ENCODE measurements at regions not wholly inside any gene's neighbourhood (a gene's known extent, or its start where the extent isn't known, plus 50 kb on each side); places are given as distances from the start of the nearest gene placed in this dataset.

DNA sequence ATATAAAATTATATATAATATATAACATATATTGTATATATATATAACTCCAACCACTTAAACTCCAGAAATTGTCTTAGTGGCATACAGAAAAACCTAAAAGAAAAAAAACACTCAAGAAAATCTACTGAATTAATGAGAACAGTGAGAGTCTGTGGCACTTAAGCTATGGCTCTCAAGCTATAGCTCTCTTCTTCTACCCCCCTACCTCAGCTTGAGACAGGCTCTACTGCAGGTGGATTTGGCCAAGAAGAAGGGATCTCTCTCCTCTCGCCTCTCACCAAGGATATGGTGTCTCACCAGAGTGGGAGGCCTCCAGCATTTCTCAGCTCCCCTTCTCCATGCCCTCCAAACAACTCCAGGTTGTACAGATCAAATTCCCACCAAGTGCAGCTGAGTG lies 64.5 kb upstream of the DAB2 start:
- WGBS, 2 donors: 76 to 93% methylated on average over 1 of the region's 1 CpG
- H3K27me3 ChIP-seq (ENCODE audit: control insufficient read depth in 1 of 2, insufficient read depth in 2 of 2, low read length in 2 of 2): no peaks in the 10 kb centered on the region

DNA sequence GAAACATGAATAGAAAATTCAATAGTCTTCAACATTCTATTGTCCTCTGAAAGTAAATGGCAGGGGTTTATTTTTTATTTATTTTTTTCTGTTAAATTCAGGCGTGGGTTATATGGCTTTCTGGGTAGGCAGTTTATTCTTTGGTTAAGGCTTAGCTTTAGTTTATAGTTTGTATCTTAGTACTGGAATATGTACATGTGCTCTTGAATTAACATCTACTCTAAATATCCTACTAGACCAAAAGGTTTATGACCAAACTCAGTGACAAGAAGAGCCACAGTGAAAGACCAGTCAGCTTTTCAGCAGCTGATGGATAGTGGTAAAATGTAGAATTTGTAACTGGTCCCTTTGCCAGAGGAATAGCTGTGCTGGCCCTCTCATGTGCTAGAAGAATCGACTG lies 62.0 kb upstream of the DAB2 start:
- no peak overlapping the region for H3K4me3 ChIP-seq (ENCODE audit: low read depth in 1 of 2, low read length in 2 of 2)
- no peaks in the 10 kb centered on the region for H3K4me1 ChIP-seq (ENCODE audit: control insufficient read depth in 2 of 2, insufficient read depth in 2 of 2, low read length in 1 of 2)
- H3K36me3 ChIP-seq (ENCODE audit: control insufficient read depth in 2 of 2, insufficient read depth in 2 of 2, low read length in 1 of 2): no peaks in the 10 kb centered on the region
- H3K9me3 ChIP-seq (ENCODE audit: control insufficient read depth in 2 of 2, insufficient read depth in 1 of 2, low read depth in 1 of 2, low read length in 1 of 2): no peaks in the 10 kb centered on the region
- no peak overlapping the region for H3K27ac ChIP-seq (ENCODE audit: low read depth in 2 of 2, low read length in 1 of 2)
- no peaks in the 10 kb centered on the region for H3K27me3 ChIP-seq (ENCODE audit: control insufficient read depth in 1 of 2, insufficient read depth in 2 of 2, low read length in 2 of 2)
- 77 to 82% methylated on average over 2 of the region's 2 CpGs for WGBS, 2 donors

More for the DNA sequence above, 64.5 kb upstream of the DAB2 start:
- Histone ChIP-seq H3K9me3 (ENCODE audit: control insufficient read depth in 2 of 2, insufficient read depth in 1 of 2, low read depth in 1 of 2, low read length in 1 of 2) (no peaks in the 10 kb centered on the region), H3K36me3 (ENCODE audit: control insufficient read depth in 2 of 2, insufficient read depth in 2 of 2, low read length in 1 of 2) (no peaks in the 10 kb centered on the region), H3K4me3 (ENCODE audit: low read depth in 1 of 2, low read length in 2 of 2) (no peak overlapping the region), H3K4me1 (ENCODE audit: control insufficient read depth in 2 of 2, insufficient read depth in 2 of 2, low read length in 1 of 2) (no peaks in the 10 kb centered on the region), H3K27ac (ENCODE audit: low read depth in 2 of 2, low read length in 1 of 2) (no peak overlapping the region)

DNA sequence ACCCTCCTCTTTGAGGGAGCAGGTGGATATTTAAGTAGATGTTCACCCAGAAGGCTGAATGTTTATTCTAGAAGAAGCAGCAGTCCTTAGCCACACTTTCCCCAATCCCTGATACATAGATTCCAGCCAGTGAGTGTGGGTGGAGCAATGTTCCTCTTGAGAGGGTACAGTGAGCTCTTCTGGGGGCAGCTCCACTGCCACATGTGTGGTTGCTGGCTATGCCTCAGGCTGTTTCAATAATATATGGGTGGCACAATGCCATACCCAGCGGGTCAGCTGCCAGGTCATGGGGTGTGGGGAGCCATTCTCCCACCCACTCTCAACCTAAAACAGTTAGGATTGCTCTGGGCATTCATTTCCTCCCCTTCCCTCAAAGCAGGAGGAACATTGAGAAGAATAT lies 61.6 kb upstream of the DAB2 start:
- no peak overlapping the region for H3K27ac ChIP-seq (ENCODE audit: low read depth in 2 of 2, low read length in 1 of 2)
- no peaks in the 10 kb centered on the region for H3K27me3 ChIP-seq (ENCODE audit: control insufficient read depth in 1 of 2, insufficient read depth in 2 of 2, low read length in 2 of 2)
- WGBS, 2 donors: 54 to 62% methylated on average over 1 of the region's 1 CpG
- H3K9me3 ChIP-seq (ENCODE audit: control insufficient read depth in 2 of 2, insufficient read depth in 1 of 2, low read depth in 1 of 2, low read length in 1 of 2): no peaks in the 10 kb centered on the region
- H3K4me3 ChIP-seq (ENCODE audit: low read depth in 1 of 2, low read length in 2 of 2): no peak overlapping the region
- H3K36me3 ChIP-seq (ENCODE audit: control insufficient read depth in 2 of 2, insufficient read depth in 2 of 2, low read length in 1 of 2): no peaks in the 10 kb centered on the region
- no peaks in the 10 kb centered on the region for H3K4me1 ChIP-seq (ENCODE audit: control insufficient read depth in 2 of 2, insufficient read depth in 2 of 2, low read length in 1 of 2)

DNA sequence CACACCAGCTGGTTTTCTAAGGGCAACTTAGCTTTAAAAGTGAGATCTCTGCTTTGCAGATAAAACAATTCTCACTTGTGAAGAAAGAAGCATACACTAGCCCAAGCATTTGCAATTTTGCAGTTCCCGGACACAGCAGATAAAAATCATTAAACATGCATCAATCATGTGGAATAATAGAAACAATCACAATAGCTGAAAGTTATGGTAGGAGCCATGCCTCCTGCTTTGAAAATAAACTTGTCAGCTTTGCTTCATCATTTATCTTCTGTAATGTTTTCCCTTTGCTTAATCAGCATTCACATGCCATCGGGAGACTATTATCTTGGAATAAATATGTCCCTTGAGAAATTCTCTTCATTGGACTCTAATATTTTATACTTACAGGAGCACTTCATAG lies 60.3 kb upstream of the DAB2 start:
- WGBS, 2 donors: 21 to 30% methylated on average over 2 of the region's 2 CpGs
- Histone ChIP-seq H3K36me3 (ENCODE audit: control insufficient read depth in 2 of 2, insufficient read depth in 2 of 2, low read length in 1 of 2) (no peaks in the 10 kb centered on the region), H3K9me3 (ENCODE audit: control insufficient read depth in 2 of 2, insufficient read depth in 1 of 2, low read depth in 1 of 2, low read length in 1 of 2) (no peaks in the 10 kb centered on the region), H3K27ac (ENCODE audit: low read depth in 2 of 2, low read length in 1 of 2) (no peak overlapping the region), H3K27me3 (ENCODE audit: control insufficient read depth in 1 of 2, insufficient read depth in 2 of 2, low read length in 2 of 2) (no peaks in the 10 kb centered on the region), H3K4me1 (ENCODE audit: control insufficient read depth in 2 of 2, insufficient read depth in 2 of 2, low read length in 1 of 2) (no peaks in the 10 kb centered on the region), H3K4me3 (ENCODE audit: low read depth in 1 of 2, low read length in 2 of 2) (no peak overlapping the region)

DNA sequence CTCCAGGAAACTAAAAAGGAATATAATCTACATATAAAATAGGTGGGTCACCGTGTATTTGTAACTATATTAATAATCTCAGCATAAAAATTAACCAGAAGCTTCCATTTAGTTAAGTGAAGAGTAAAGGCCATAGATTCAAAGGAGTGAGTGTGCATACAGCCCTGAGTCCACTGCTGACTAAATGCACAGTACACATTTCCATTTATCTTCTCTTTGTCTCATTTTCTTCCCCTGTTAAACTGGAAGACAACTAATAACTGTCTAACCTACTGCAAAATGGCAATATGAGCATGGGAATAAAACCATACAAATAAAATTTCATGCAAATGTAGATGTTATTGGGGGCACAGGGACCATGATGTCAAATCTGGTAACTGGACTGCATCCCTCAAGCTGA lies 59.9 kb upstream of the DAB2 start:
- no peaks in the 10 kb centered on the region for H3K36me3 ChIP-seq (ENCODE audit: control insufficient read depth in 2 of 2, insufficient read depth in 2 of 2, low read length in 1 of 2)
- no peak overlapping the region for H3K27ac ChIP-seq (ENCODE audit: low read depth in 2 of 2, low read length in 1 of 2)
- H3K9me3 ChIP-seq (ENCODE audit: control insufficient read depth in 2 of 2, insufficient read depth in 1 of 2, low read depth in 1 of 2, low read length in 1 of 2): no peaks in the 10 kb centered on the region
- H3K4me3 ChIP-seq (ENCODE audit: low read depth in 1 of 2, low read length in 2 of 2): no peak overlapping the region
- H3K4me1 ChIP-seq (ENCODE audit: control insufficient read depth in 2 of 2, insufficient read depth in 2 of 2, low read length in 1 of 2): no peaks in the 10 kb centered on the region
- no peaks in the 10 kb centered on the region for H3K27me3 ChIP-seq (ENCODE audit: control insufficient read depth in 1 of 2, insufficient read depth in 2 of 2, low read length in 2 of 2)
- 49 to 55% methylated on average over 1 of the region's 1 CpG for WGBS, 2 donors

DNA sequence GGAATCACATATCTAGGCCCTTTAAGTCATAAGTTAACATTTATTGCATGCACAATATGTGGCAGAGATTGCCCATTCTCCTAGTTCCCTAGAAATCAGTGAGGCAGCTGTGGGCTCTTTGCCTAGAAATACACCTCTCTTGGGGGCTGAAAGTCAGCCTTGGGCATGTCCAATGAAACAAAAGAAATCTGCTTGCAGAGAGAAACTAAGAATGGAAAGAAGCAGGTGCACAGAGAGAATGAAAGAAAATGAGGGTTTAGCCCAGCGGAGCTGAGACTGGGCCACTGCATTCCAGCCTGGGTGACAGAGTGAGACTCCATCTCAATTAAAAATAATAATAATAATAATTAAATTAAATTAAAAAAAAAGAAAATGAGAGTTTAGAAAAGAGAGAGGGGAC lies 57.3 kb upstream of the DAB2 start:
- Histone ChIP-seq H3K27ac (ENCODE audit: low read depth in 2 of 2, low read length in 1 of 2) (no peak overlapping the region), H3K36me3 (ENCODE audit: control insufficient read depth in 2 of 2, insufficient read depth in 2 of 2, low read length in 1 of 2) (no peaks in the 10 kb centered on the region), H3K4me1 (ENCODE audit: control insufficient read depth in 2 of 2, insufficient read depth in 2 of 2, low read length in 1 of 2) (no peaks in the 10 kb centered on the region), H3K4me3 (ENCODE audit: low read depth in 1 of 2, low read length in 2 of 2) (no peak overlapping the region), H3K9me3 (ENCODE audit: control insufficient read depth in 2 of 2, insufficient read depth in 1 of 2, low read depth in 1 of 2, low read length in 1 of 2) (no peaks in the 10 kb centered on the region), H3K27me3 (ENCODE audit: control insufficient read depth in 1 of 2, insufficient read depth in 2 of 2, low read length in 2 of 2) (no peaks in the 10 kb centered on the region)
- WGBS, 2 donors: 96 to 100% methylated on average over 1 of the region's 1 CpG

DNA sequence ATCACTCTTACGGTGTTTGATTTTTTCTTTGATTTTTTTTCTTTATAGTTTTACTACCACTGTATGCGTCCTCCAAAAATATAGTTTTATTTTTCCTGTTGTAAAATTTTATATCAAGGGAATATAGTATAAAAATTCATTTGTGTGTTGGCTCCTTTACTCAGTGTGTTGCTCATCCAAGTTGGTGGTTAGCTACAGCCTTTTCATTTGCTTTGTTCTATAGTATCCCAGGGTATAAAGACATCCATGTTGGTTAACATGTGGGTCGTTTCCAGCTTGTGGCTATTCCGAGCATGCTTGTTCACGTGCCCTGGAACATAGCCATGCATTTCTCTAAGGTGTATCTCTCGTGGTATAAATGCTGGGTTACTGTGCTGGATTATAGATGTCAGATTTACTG lies 54.8 kb upstream of the DAB2 start:
- H3K27me3 ChIP-seq (ENCODE audit: control insufficient read depth in 1 of 2, insufficient read depth in 2 of 2, low read length in 2 of 2): no peaks in the 10 kb centered on the region
- no peaks in the 10 kb centered on the region for H3K9me3 ChIP-seq (ENCODE audit: control insufficient read depth in 2 of 2, insufficient read depth in 1 of 2, low read depth in 1 of 2, low read length in 1 of 2)
- no peak overlapping the region for H3K27ac ChIP-seq (ENCODE audit: low read depth in 2 of 2, low read length in 1 of 2)
- H3K4me3 ChIP-seq (ENCODE audit: low read depth in 1 of 2, low read length in 2 of 2): no peak overlapping the region
- no peaks in the 10 kb centered on the region for H3K4me1 ChIP-seq (ENCODE audit: control insufficient read depth in 2 of 2, insufficient read depth in 2 of 2, low read length in 1 of 2)
- WGBS, 2 donors: 65 to 66% methylated on average over 6 of the region's 6 CpGs
- no peaks in the 10 kb centered on the region for H3K36me3 ChIP-seq (ENCODE audit: control insufficient read depth in 2 of 2, insufficient read depth in 2 of 2, low read length in 1 of 2)

DNA sequence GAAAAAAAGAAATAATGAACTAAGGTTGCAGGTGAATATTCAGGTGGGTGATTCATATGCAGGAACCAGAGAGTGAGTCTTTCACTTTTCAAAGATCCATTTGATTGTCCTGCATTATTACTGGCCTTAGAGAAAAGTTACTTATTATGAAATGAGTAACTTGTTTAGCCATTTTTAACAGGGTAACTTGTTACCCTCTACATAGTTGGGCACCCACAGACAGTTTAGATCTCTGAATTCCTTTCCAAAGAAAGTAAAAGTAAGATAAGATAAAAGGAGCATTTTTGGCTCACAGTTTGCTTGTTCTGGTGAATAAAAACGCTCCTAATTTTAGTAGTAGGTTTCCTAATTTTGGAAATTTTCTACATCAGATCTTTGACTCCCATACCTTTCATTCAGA lies 54.1 kb upstream of the DAB2 start:
- WGBS, 2 donors: 0% methylated on average over 1 of the region's 1 CpG
- Histone ChIP-seq H3K27ac (ENCODE audit: low read depth in 2 of 2, low read length in 1 of 2) (no peak overlapping the region), H3K4me1 (ENCODE audit: control insufficient read depth in 2 of 2, insufficient read depth in 2 of 2, low read length in 1 of 2) (no peaks in the 10 kb centered on the region), H3K9me3 (ENCODE audit: control insufficient read depth in 2 of 2, insufficient read depth in 1 of 2, low read depth in 1 of 2, low read length in 1 of 2) (no peaks in the 10 kb centered on the region), H3K27me3 (ENCODE audit: control insufficient read depth in 1 of 2, insufficient read depth in 2 of 2, low read length in 2 of 2) (no peaks in the 10 kb centered on the region), H3K4me3 (ENCODE audit: low read depth in 1 of 2, low read length in 2 of 2) (no peak overlapping the region), H3K36me3 (ENCODE audit: control insufficient read depth in 2 of 2, insufficient read depth in 2 of 2, low read length in 1 of 2) (no peaks in the 10 kb centered on the region)

DNA sequence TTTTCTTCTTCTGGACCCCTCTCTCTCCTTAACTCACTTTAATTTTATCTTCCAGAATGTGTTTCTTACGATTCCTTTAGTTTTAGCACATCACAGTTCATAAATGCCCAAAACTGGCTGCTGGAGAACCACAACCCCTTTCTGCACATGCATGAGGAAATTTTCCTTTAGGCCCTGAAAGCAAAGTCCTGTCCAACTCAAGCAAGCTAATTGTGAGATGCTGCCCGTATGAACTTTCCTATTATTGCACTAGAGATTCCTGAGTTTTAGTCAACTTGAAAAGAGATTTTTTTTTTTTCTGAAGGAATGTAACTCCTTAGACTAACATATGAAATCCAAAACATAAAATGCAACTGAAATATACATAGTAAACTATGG lies 52.1 kb upstream of the DAB2 start:
- no peaks in the 10 kb centered on the region for H3K36me3 ChIP-seq (ENCODE audit: control insufficient read depth in 2 of 2, insufficient read depth in 2 of 2, low read length in 1 of 2)
- H3K4me1 ChIP-seq (ENCODE audit: control insufficient read depth in 2 of 2, insufficient read depth in 2 of 2, low read length in 1 of 2): no peaks in the 10 kb centered on the region
- no peak overlapping the region for H3K4me3 ChIP-seq (ENCODE audit: low read depth in 1 of 2, low read length in 2 of 2)
- no peak overlapping the region for H3K27ac ChIP-seq (ENCODE audit: low read depth in 2 of 2, low read length in 1 of 2)
- no peaks in the 10 kb centered on the region for H3K27me3 ChIP-seq (ENCODE audit: control insufficient read depth in 1 of 2, insufficient read depth in 2 of 2, low read length in 2 of 2)
- H3K9me3 ChIP-seq (ENCODE audit: control insufficient read depth in 2 of 2, insufficient read depth in 1 of 2, low read depth in 1 of 2, low read length in 1 of 2): no peaks in the 10 kb centered on the region
- 80 to 83% methylated on average over 2 of the region's 2 CpGs for WGBS, 2 donors

DNA sequence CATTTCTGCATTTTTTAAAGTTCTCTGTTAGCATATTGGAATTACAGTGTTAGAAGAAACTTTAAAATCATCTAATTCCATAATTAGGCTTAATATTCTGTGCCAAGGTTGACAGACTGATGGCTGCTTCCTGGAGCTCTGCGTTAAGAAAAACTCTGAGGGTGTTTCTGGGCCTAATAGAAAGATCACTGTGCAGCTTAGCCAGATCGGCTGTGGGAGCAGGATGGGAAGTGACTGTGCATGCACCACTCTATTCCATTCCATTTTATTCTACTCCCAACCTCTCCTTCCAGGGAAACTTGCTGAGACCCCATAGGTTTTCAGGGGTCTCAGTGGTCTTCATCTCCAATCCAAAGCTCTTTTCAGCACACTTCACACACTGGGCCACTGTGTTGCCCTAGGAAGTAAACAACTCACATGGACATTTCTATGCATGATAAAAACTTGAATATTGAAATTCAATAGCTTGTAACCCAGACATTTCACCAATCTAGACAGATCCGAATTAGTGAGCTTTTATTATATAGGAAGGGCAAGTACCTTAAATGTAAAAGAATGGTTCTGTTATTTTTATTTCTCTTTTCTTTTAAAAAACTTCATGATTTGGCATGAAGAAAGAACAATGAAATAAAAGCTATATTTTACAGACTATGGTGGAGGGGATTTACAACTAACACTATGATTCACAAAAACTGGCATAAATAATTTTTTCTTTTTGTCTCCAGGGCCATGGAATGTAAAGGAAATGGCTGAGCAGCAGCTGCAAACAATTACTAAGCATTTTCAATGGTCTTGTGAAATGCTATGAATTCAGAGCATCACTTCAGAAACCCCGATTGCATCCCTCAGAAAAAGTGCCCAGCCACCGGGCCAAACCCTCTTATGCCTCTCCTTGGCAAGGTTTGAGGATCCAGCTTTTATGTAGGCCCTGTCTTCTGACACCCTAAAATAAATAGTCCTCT lies 51.4 kb upstream of the DAB2 start:
- no peaks in the 10 kb centered on the region for H3K9me3 ChIP-seq (ENCODE audit: control insufficient read depth in 2 of 2, insufficient read depth in 1 of 2, low read depth in 1 of 2, low read length in 1 of 2)
- H3K36me3 ChIP-seq (ENCODE audit: control insufficient read depth in 2 of 2, insufficient read depth in 2 of 2, low read length in 1 of 2): no peaks in the 10 kb centered on the region
- 69 to 70% methylated on average over 5 of the region's 5 CpGs for WGBS, 2 donors
- H3K4me3 ChIP-seq (ENCODE audit: low read depth in 1 of 2, low read length in 2 of 2): no peak overlapping the region
- no peaks in the 10 kb centered on the region for H3K27me3 ChIP-seq (ENCODE audit: control insufficient read depth in 1 of 2, insufficient read depth in 2 of 2, low read length in 2 of 2)
- H3K4me1 ChIP-seq (ENCODE audit: control insufficient read depth in 2 of 2, insufficient read depth in 2 of 2, low read length in 1 of 2): no peaks in the 10 kb centered on the region
- H3K27ac ChIP-seq (ENCODE audit: low read depth in 2 of 2, low read length in 1 of 2): no peak overlapping the region

Measured in esophagus (tissue), 2 donors.